HepG2 (cell line): ENCODE measurements at regions not wholly inside any gene's neighbourhood (a gene's known extent, or its start where the extent isn't known, plus 50 kb on each side); places are given as distances from the start of the nearest gene placed in this dataset.

Experiments
- ATAC-seq: fragments of 200-7000 bp; cut with Tn5 transposase; 3 replicates; pipeline ENCODE4 v1.9.1; 2020; ENCODE audit warnings: mild to moderate bottlenecking, moderate library complexity
- BruUV-seq: library from RNA; stranded (reverse); fragments of 400-500 nt; replicated peaks from 2 replicates; lab custom pipeline; 2021; lab: Mats Ljungman, UMichigan
- CTCF ChIA-PET: fragments of 300-600 bp; formaldehyde crosslinking; extraction: SDS; loops from one replicate; lab custom pipeline; 2021; ENCODE audit warnings: low total read pairs, inconsistent platforms, low intra/inter-chr PET ratio; lab: Yijun Ruan, JAX
- POLR2A ChIA-PET: fragments of 350-600 bp; sonication (Branson Sonifier 250); formaldehyde crosslinking; loops from one replicate; lab custom pipeline; 2020; ENCODE audit warnings: antibody characterized with exemption, inconsistent platforms; lab: Yijun Ruan, JAX
- DNase-seq: peaks from one replicate; pipeline ENCODE4 v3.0.0-alpha.2; 2015; ENCODE audit warnings: low spot score
- FAIRE-seq: peaks from 3 replicates; lab custom pipeline; 2011; peaks lifted over from hg19 to GRCh38; lab: Jason Lieb, UNC
- H2AFZ ChIP-seq: one replicate; pipeline ENCODE4 v1.6.1; 2011; ENCODE audit warnings: low read length, inconsistent platforms
- H3K27ac ChIP-seq: fragments of 300-600 bp; 3 replicates; pipeline ENCODE4 v1.8.0; 2011; ENCODE audit warnings: mixed run types, mild to moderate bottlenecking, mixed read lengths, low read length, inconsistent platforms; ENCODE audit not compliant: insufficient read depth; ENCODE audit errors: extremely low read length
- H3K27me3 ChIP-seq, 2 experiments: fragments of 200-600 bp in 1 of 2; 2 replicates in 1 of 2; 3 replicates in 1 of 2; pipeline versions ENCODE4 v1.6.0 to v1.8.0; 2011; ENCODE audit warnings: low read length in 2 of 2, mild to moderate bottlenecking in 2 of 2, moderate library complexity in 2 of 2, inconsistent platforms in 1 of 2; ENCODE audit not compliant: insufficient read depth in 2 of 2, control insufficient read depth in 1 of 2
- H3K36me3 ChIP-seq, 2 experiments: fragments of 200-600 bp in 1 of 2; replicated peaks in 1 of 2; 2 replicates in 1 of 2; 3 replicates in 1 of 2; pipeline versions ENCODE4 v1.5.1 to v1.8.0; 2011; ENCODE audit warnings: low read length in 2 of 2, inconsistent platforms in 1 of 2; ENCODE audit not compliant: insufficient read depth in 2 of 2, control insufficient read depth in 1 of 2
- H3K4me1 ChIP-seq: 2 replicates; pipeline ENCODE4 v1.5.1; 2012; ENCODE audit warnings: low read length, inconsistent platforms; ENCODE audit not compliant: insufficient read depth
- H3K4me2 ChIP-seq: 2 replicates; pipeline ENCODE4 v1.6.0; 2011; ENCODE audit warnings: low read depth, low read length, inconsistent platforms
- H3K4me3 ChIP-seq, 3 experiments: fragments of 200-600 bp in 1 of 3; sonication (generic), shearing (Covaris generic) in 1 of 3; replicated peaks in 1 of 3; 2 replicates each; pipeline ENCODE4 v1.5.1; 2011 to 2016; ENCODE audit warnings: low read length in 3 of 3, inconsistent platforms in 2 of 3, low read depth in 2 of 3, mild to moderate bottlenecking in 2 of 3, control low read depth in 1 of 3, mixed read lengths in 1 of 3; ENCODE audit not compliant: insufficient read depth in 1 of 3
- H3K79me2 ChIP-seq: one replicate; pipeline ENCODE4 v1.6.1; 2011; ENCODE audit warnings: low read length, inconsistent platforms; ENCODE audit not compliant: insufficient read depth
- H3K9ac ChIP-seq: 2 replicates; pipeline ENCODE4 v1.6.0; 2011; ENCODE audit warnings: mild to moderate bottlenecking, low read depth, low read length, inconsistent platforms; ENCODE audit not compliant: insufficient read depth
- H3K9me3 ChIP-seq: 2 replicates; pipeline ENCODE4 v1.5.1; 2012; ENCODE audit warnings: mild to moderate bottlenecking, low read length
- H4K20me1 ChIP-seq: 2 replicates; pipeline ENCODE4 v1.6.0; 2011; ENCODE audit warnings: inconsistent platforms, mild to moderate bottlenecking, low read length, moderate library complexity; ENCODE audit not compliant: insufficient read depth
- CREB1 ChIP-seq, 2 experiments: fragments of 450-650 bp in 1 of 2; IDR thresholded peaks; 2 replicates each; pipeline ENCODE4 v1.6.1; 2016 to 2017; ENCODE audit warnings: control low read depth in 1 of 2, mild to moderate bottlenecking in 1 of 2, missing compliant biosample characterization in 1 of 2, missing genetic modification characterization in 1 of 2
- CREM ChIP-seq, 2 experiments: sonication (generic) in 1 of 2; formaldehyde crosslinking in 1 of 2; IDR thresholded peaks; 2 replicates each; pipeline versions ENCODE4 v1.4.0 to v1.6.1; 2016 to 2020; ENCODE audit warnings: antibody characterized with exemption in 1 of 2, mild to moderate bottlenecking in 1 of 2, missing genetic modification reagents in 1 of 2
- HHEX ChIP-seq: IDR thresholded peaks from 2 replicates; pipeline ENCODE4 v1.6.1; 2016; ENCODE audit warnings: control low read depth
- MAF1 ChIP-seq: sonication (generic); formaldehyde crosslinking; IDR thresholded peaks from 2 replicates; pipeline ENCODE4 v1.5.0; 2020; ENCODE audit warnings: missing genetic modification reagents, borderline replicate concordance
- MAFF ChIP-seq: IDR thresholded peaks from 2 replicates; pipeline ENCODE4 v1.6.1; 2011; ENCODE audit warnings: low read depth, low read length, improper control_type of control experiment
- MAFK ChIP-seq, 2 experiments: IDR thresholded peaks in 1 of 2; conservative IDR thresholded peaks in 1 of 2; 2 replicates each; pipeline ENCODE4 v1.6.1; 2011; ENCODE audit warnings: improper control_type of control experiment in 2 of 2, low read length in 2 of 2
- MTA3 ChIP-seq: sonication (generic); formaldehyde crosslinking; IDR thresholded peaks from 2 replicates; pipeline ENCODE4 v1.4.0; 2020; ENCODE audit warnings: missing genetic modification reagents
- RXRB ChIP-seq: IDR thresholded peaks from 2 replicates; pipeline ENCODE4 v1.6.1; 2016; ENCODE audit warnings: borderline replicate concordance, missing genetic modification reagents, missing compliant biosample characterization
- ZNF205 ChIP-seq: IDR thresholded peaks from 2 replicates; pipeline ENCODE4 v1.6.1; 2018; ENCODE audit warnings: missing biosample characterization, missing genetic modification reagents
- ZNF337 ChIP-seq: sonication (generic); formaldehyde crosslinking; IDR thresholded peaks from 2 replicates; pipeline ENCODE4 v1.5.1; 2020; ENCODE audit warnings: missing genetic modification reagents, low read depth, mild to moderate bottlenecking, borderline replicate concordance
- ZNF674 ChIP-seq: sonication (generic); formaldehyde crosslinking; IDR thresholded peaks from 2 replicates; pipeline ENCODE4 v1.5.0; 2020; ENCODE audit warnings: low read depth, mild to moderate bottlenecking, missing genetic modification reagents
- ZNF850 ChIP-seq: sonication (generic); formaldehyde crosslinking; conservative IDR thresholded peaks from 2 replicates; pipeline ENCODE4 v1.9.0; 2021; ENCODE audit warnings: mild to moderate bottlenecking, missing genetic modification reagents
- ZNF878 ChIP-seq: sonication (generic); formaldehyde crosslinking; IDR thresholded peaks from 2 replicates; pipeline ENCODE4 v1.8.1; 2023; ENCODE audit warnings: mild to moderate bottlenecking, missing genetic modification reagents, moderate library complexity
- WGBS: methylation state at CpG from one replicate; pipeline ENCODE4 v1.1.6; 2017; ENCODE audit warnings: low lambda C conversion rate; 5-methylcytosine and 5-hydroxymethylcytosine counted together
- in situ Hi-C: cut with HindIII; loops from 2 replicates; pipeline ENCODE4 v1.10.0; 2017; ENCODE audit warnings: low pct_unique_long_range_greater_than_20kb; ENCODE audit not compliant: extremely low pct_ligation_motif_present
- intact Hi-C: fragments of 100-400 bp; cut with micrococcal nuclease; formaldehyde crosslinking; loops from one replicate; pipeline ENCODE4 v1.10.0; 2022; ENCODE audit not compliant: unreplicated experiment
- TF ChIP-seq, protein P1 (sequence below): IDR thresholded peaks from 2 replicates; pipeline ENCODE4 v1.6.1; 2016; ENCODE audit warnings: low read depth, missing genetic modification reagents, missing compliant biosample characterization

DNA sequence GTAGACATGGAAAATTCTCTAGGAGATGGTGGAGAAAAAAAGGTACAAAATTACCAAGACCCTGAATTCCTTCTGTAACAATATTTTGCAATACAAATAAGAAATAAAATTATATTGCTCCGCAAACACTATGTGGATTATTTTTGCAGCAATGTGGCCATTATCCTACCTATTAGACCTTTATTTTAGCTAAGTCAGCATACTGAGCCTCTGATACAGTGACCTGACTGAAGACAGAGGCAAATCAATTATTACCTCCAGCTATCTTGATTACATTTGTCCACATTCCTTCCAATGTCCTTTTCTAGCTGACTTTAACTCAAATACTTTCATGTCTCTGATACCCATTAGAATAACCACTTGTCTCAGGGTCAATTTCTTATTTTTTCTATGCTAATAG is 610.9 kb downstream of the LRRIQ3 start:
- no peaks in the 10 kb centered on the region for H3K79me2 ChIP-seq

DNA sequence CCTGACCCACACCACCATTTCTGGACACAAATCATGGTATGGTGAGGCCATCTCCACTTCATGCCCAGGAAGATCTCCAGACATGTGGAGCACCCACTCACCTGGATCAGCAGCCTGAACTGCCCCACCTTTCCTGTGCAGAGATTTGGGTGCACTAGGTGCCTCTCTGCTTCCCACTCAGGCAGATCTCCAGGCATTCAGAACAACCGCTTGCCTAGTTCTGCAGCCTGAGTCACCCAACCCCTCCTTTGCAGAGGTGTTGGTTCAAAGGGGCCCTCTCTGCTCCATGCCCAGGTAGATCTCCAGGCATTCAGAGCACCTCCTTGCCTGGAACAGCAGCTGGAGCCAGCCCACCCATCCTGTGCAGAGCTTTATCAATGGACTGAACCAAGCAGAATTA is 620.8 kb downstream of the LRRIQ3 start:
- H3K4me2 ChIP-seq = no peak overlapping the region
- no peak overlapping the region for H3K27ac ChIP-seq
- intact Hi-C loops = no loop called here
- no peak for TF ChIP-seq HHEX
- TF ChIP-seq CREB1 (IDR thresholded peaks at IDR 0.05) = no peak
- TF ChIP-seq CREB1 (CRISPR knock-in tag; IDR thresholded peaks at IDR 0.05) = no peak
- TF ChIP-seq MAF1 (CRISPR knock-in tag) = no peak
- TF ChIP-seq ZNF337 (CRISPR knock-in tag) = no peak
- no peak for TF ChIP-seq ZNF878 (CRISPR knock-in tag)
- TF ChIP-seq MTA3 (CRISPR knock-in tag) = no peak
- TF ChIP-seq ZNF205 = no peak
- TF ChIP-seq RXRB = no peak
- TF ChIP-seq CREM (IDR thresholded peaks at IDR 0.05) = no peak
- TF ChIP-seq CREM (CRISPR knock-in tag; IDR thresholded peaks at IDR 0.05) = no peak
- TF ChIP-seq, protein P1, sequence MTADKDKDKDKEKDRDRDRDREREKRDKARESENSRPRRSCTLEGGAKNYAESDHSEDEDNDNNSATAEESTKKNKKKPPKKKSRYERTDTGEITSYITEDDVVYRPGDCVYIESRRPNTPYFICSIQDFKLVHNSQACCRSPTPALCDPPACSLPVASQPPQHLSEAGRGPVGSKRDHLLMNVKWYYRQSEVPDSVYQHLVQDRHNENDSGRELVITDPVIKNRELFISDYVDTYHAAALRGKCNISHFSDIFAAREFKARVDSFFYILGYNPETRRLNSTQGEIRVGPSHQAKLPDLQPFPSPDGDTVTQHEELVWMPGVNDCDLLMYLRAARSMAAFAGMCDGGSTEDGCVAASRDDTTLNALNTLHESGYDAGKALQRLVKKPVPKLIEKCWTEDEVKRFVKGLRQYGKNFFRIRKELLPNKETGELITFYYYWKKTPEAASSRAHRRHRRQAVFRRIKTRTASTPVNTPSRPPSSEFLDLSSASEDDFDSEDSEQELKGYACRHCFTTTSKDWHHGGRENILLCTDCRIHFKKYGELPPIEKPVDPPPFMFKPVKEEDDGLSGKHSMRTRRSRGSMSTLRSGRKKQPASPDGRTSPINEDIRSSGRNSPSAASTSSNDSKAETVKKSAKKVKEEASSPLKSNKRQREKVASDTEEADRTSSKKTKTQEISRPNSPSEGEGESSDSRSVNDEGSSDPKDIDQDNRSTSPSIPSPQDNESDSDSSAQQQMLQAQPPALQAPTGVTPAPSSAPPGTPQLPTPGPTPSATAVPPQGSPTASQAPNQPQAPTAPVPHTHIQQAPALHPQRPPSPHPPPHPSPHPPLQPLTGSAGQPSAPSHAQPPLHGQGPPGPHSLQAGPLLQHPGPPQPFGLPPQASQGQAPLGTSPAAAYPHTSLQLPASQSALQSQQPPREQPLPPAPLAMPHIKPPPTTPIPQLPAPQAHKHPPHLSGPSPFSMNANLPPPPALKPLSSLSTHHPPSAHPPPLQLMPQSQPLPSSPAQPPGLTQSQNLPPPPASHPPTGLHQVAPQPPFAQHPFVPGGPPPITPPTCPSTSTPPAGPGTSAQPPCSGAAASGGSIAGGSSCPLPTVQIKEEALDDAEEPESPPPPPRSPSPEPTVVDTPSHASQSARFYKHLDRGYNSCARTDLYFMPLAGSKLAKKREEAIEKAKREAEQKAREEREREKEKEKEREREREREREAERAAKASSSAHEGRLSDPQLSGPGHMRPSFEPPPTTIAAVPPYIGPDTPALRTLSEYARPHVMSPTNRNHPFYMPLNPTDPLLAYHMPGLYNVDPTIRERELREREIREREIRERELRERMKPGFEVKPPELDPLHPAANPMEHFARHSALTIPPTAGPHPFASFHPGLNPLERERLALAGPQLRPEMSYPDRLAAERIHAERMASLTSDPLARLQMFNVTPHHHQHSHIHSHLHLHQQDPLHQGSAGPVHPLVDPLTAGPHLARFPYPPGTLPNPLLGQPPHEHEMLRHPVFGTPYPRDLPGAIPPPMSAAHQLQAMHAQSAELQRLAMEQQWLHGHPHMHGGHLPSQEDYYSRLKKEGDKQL (CRISPR knock-in tag) = no peak
- TF ChIP-seq ZNF674 (CRISPR knock-in tag) = no peak

More for the DNA sequence above, 610.9 kb downstream of the LRRIQ3 start:
- FAIRE-seq = no peak
- Histone ChIP-seq H2AFZ (no peak overlapping the region), H3K36me3 (no peaks in the 10 kb centered on the region), H3K4me1 (no peaks in the 10 kb centered on the region), H3K27ac (no peak overlapping the region), H3K9ac (no peak overlapping the region), H3K9me3 (peaks cover 77% of the 10 kb centered on the region), H3K4me3 (no peak overlapping the region), H3K4me2 (no peak overlapping the region), H3K27me3 (no peaks in the 10 kb centered on the region), H4K20me1 (no peaks in the 10 kb centered on the region)
- 95% methylated on average over 1 of the region's 1 CpG for WGBS
- TF ChIP-seq MAFF (peak; percentile 67; the same call in 1 of the 2 replicates), MAFK (conservative IDR thresholded peaks at IDR 0.05 in 1 of 2, IDR thresholded peaks at IDR 0.05 in 1 of 2; ENCODE audit: low read length in 2 of 2) (peak in 1 of 2 experiments; percentile 77; a peak in 3 of 4 replicates), ZNF850 (CRISPR knock-in tag) (no peak)
- BruUV-seq = no TSS peak
- ChIA-PET POLR2A (no interaction called here), CTCF (no interaction called here)
- intact Hi-C loops (no loop called here), in situ Hi-C loops (no loop called here)
- no peak for DNase-seq
- no peak for ATAC-seq

More for the DNA sequence above, 620.8 kb downstream of the LRRIQ3 start:
- in situ Hi-C loops = no loop called here
- no peaks in the 10 kb centered on the region for H3K79me2 ChIP-seq
- POLR2A ChIA-PET = no interaction called here
- no peak overlapping the region for H3K9ac ChIP-seq
- no peaks in the 10 kb centered on the region for H3K36me3 ChIP-seq
- H3K4me1 ChIP-seq = no peaks in the 10 kb centered on the region
- H4K20me1 ChIP-seq = no peaks in the 10 kb centered on the region
- no peaks in the 10 kb centered on the region for H3K27me3 ChIP-seq
- 0% methylated on average over 1 of the region's 1 CpG for WGBS
- peaks cover 91% of the 10 kb centered on the region for H3K9me3 ChIP-seq
- BruUV-seq = no TSS peak
- FAIRE-seq (no peak), ATAC-seq (no peak), DNase-seq (no peak)
- CTCF ChIA-PET = no interaction called here
- H2AFZ ChIP-seq = no peak overlapping the region
- no peak overlapping the region for H3K4me3 ChIP-seq
